22Rv1 (cell line): ENCODE measurements at regions not wholly inside any gene's neighbourhood (a gene's known extent, or its start where the extent isn't known, plus 50 kb on each side); places are given as distances from the start of the nearest gene placed in this dataset.

Experiments
- CTCF ChIP-seq: fragments of 450-650 bp; IDR thresholded peaks from 2 replicates; pipeline ENCODE4 v1.5.1; 2017; ENCODE audit warnings: mild to moderate bottlenecking
- ZFX ChIP-seq: fragments of 450-650 bp; IDR thresholded peaks from 2 replicates; pipeline ENCODE4 v1.6.1; 2017; ENCODE audit warnings: antibody characterized with exemption, borderline replicate concordance

- TF ChIP-seq CTCF (no peak), ZFX (no peak)
Measured at GRCh38 chr3:82875401-82875800, 1114.0 kb upstream of the GBE1 start.
